ENCODE measurements at regions not wholly inside any gene's neighbourhood (a gene's known extent, or its start where the extent isn't known, plus 50 kb on each side); places are given as distances from the start of the nearest gene placed in this dataset.
"Not testable (repeated sequence)": the region's sequence is repeated elsewhere in the genome, so short reads cannot be mapped to it uniquely, and the experiment has no call there.

- H3K27me3 ChIP-seq (ENCODE audit: control insufficient read depth, insufficient read depth, low read length); DNase-seq (ENCODE audit: low read depth, low spot score); H3K4me3 ChIP-seq (ENCODE audit: low read depth, low read length); H3K9me3 ChIP-seq (ENCODE audit: control insufficient read depth, insufficient read depth, low read length); H3K27ac ChIP-seq (ENCODE audit: low read depth, low read length): not testable (repeated sequence)
- ChIA-PET CTCF (interaction anchor here (0.6 to 2.5 kb wide), 2 partner anchors 10 to 13 kb away, joined by 3 to 16 read pairs; no protein-coding TSS in a partner anchor), POLR2A (interaction anchor here (0.7 kb wide), 1 partner anchor 12 kb away, joined by 8 read pairs; no protein-coding TSS in a partner anchor)
These were observed 55.3 kb upstream of the THOC2 start for GRCh38 chrX:123788193-123788592.

DNA sequence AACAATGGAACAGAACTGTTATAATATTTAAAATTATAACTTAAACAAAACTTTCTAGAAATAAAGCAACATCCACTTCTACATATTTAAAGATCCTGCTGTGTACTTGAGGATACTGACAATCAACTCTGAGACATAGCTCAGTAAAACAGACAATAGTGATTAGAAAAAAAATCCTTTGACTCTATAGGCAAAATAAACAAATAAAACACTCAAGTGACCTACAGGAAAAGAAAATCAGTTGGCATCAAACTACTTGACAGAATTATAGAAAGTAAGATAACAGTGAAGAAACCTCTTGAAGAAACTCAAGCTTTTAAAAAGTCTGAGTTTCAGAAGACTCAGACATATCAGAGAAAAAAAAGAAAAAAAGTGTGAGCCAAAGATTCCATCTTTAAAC is 55.9 kb upstream of the THOC2 start:
- Histone ChIP-seq H3K9me3 (ENCODE audit: control insufficient read depth, insufficient read depth, low read length) (no peaks in the 10 kb centered on the region), H3K27ac (ENCODE audit: low read depth, low read length) (no peak overlapping the region), H3K27me3 (ENCODE audit: control insufficient read depth, insufficient read depth, low read length) (no peaks in the 10 kb centered on the region), H3K4me3 (ENCODE audit: low read depth, low read length) (no peak overlapping the region)
- DNase-seq (ENCODE audit: low read depth, low spot score), result no peak
- ChIA-PET CTCF (interaction anchor here (0.6 to 2.5 kb wide), 2 partner anchors 11 to 13 kb away, joined by 3 to 16 read pairs; no protein-coding TSS in a partner anchor), POLR2A (interaction anchor here (0.7 kb wide), 1 partner anchor 12 kb away, joined by 8 read pairs; no protein-coding TSS in a partner anchor)
- TF ChIP-seq, protein P1, sequence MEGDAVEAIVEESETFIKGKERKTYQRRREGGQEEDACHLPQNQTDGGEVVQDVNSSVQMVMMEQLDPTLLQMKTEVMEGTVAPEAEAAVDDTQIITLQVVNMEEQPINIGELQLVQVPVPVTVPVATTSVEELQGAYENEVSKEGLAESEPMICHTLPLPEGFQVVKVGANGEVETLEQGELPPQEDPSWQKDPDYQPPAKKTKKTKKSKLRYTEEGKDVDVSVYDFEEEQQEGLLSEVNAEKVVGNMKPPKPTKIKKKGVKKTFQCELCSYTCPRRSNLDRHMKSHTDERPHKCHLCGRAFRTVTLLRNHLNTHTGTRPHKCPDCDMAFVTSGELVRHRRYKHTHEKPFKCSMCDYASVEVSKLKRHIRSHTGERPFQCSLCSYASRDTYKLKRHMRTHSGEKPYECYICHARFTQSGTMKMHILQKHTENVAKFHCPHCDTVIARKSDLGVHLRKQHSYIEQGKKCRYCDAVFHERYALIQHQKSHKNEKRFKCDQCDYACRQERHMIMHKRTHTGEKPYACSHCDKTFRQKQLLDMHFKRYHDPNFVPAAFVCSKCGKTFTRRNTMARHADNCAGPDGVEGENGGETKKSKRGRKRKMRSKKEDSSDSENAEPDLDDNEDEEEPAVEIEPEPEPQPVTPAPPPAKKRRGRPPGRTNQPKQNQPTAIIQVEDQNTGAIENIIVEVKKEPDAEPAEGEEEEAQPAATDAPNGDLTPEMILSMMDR (IDR thresholded peaks at IDR 0.05; ENCODE audit: low read depth, low read length), result no peak

- POLR2A ChIA-PET, result no interaction called here
- no peak for DNase-seq (ENCODE audit: low read depth, low spot score)
- Histone ChIP-seq H3K9me3 (ENCODE audit: control insufficient read depth, insufficient read depth, low read length) (no peaks in the 10 kb centered on the region), H3K27ac (ENCODE audit: low read depth, low read length) (no peak overlapping the region), H3K4me3 (ENCODE audit: low read depth, low read length) (no peak overlapping the region), H3K27me3 (ENCODE audit: control insufficient read depth, insufficient read depth, low read length) (no peaks in the 10 kb centered on the region)
- CTCF ChIA-PET, result no interaction called here
- TF ChIP-seq, protein P1 (IDR thresholded peaks at IDR 0.05; ENCODE audit: low read depth, low read length), result no peak
These were observed 62.1 kb upstream of the XIAP start for GRCh38 chrX:123797543-123798447.

DNA sequence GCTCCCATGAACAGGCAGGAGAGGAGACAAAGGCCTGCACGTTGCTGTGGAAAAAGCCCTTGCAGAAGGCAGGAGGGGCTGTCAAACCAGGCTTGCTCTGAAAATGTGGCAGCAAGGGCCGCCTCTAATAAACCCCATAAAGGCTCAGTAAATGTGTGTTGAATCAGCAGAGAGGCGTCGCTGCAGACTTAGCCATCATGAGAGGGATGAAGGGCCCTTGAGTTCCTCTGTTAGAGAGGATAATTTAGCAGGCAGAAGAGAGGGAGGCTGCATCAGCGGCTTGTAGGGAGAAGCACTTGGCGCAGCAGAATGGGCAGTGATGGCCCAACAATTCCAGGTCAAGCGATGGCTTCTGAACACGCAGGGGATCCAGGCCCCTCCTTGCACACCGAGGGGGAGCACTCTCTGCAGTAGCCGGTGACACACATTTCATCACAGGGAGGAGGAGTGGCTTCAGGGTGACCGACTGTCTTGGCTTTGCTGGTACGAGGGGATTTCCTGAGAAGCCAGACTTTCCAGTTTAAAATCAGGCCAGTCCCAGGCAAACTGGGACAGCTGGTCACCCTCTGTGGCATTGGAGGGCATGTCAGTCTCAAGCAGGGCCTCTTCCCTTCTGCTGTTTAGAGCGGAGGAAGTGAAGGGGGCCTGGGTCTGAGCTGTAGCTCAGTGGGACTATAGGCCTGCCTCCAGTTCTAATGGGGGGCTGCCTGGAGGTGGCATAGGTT is 61.0 kb upstream of the XIAP start:
- CTCF ChIA-PET; H3K4me3 ChIP-seq (ENCODE audit: low read depth, low read length); H3K27me3 ChIP-seq (ENCODE audit: control insufficient read depth, insufficient read depth, low read length); H3K27ac ChIP-seq (ENCODE audit: low read depth, low read length); POLR2A ChIA-PET; DNase-seq (ENCODE audit: low read depth, low spot score); H3K9me3 ChIP-seq (ENCODE audit: control insufficient read depth, insufficient read depth, low read length): not testable (repeated sequence)

DNA sequence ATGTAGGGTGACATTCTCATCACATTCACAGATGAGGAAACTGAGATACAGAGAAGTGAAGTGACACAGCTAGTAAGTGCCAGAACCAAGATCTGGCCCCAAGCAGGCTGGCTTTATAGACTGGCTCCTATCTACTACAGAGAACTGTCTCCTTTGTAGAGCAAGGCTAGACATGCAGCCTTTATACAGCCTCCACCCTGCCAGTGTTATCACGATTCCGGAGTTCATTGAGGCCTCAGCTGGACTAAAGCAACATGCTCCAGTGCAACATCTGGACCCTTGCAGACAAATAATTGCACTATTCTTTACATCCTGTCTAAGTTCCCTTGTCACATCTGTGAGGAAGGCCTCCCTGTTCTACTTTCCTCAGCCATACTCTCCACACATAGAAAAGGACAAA is 58.0 kb upstream of the XIAP start:
- TF ChIP-seq, protein P1 (IDR thresholded peaks at IDR 0.05; ENCODE audit: low read depth, low read length), result no peak
- no peak for DNase-seq (ENCODE audit: low read depth, low spot score)
- no peak overlapping the region for H3K4me3 ChIP-seq (ENCODE audit: low read depth, low read length)
- H3K27me3 ChIP-seq (ENCODE audit: control insufficient read depth, insufficient read depth, low read length), result no peaks in the 10 kb centered on the region
- POLR2A ChIA-PET, result no interaction called here
- H3K9me3 ChIP-seq (ENCODE audit: control insufficient read depth, insufficient read depth, low read length), result no peaks in the 10 kb centered on the region
- H3K27ac ChIP-seq (ENCODE audit: low read depth, low read length), result no peak overlapping the region
- CTCF ChIA-PET, result interaction anchor here (0.6 kb wide), 1 partner anchor 14 kb away, joined by 3 read pairs; no protein-coding TSS in a partner anchor
